Breast epithelium (tissue), 4 donors: ENCODE measurements at regions not wholly inside any gene's neighbourhood (a gene's known extent, or its start where the extent isn't known, plus 50 kb on each side); places are given as distances from the start of the nearest gene placed in this dataset.
"Not testable (repeated sequence)": the region's sequence is repeated elsewhere in the genome, so short reads cannot be mapped to it uniquely, and the experiment has no call there.

ENCODE experiments used
- DNase-seq, 2 donors: peaks; one replicate each; pipeline ENCODE4 v3.0.0-alpha.2; 2019; ENCODE audit warnings: low spot score in 2 of 2
- H3K27ac ChIP-seq, 2 donors: fragments of 200-600 bp; sonication (generic) in 1 of 2; one replicate each; pipeline ENCODE4 v1.5.1; 2016 to 2019; ENCODE audit warnings: mild to moderate bottlenecking in 1 of 2
- H3K27me3 ChIP-seq, 2 donors: fragments of 200-600 bp; sonication (generic) in 1 of 2; one replicate each; pipeline versions ENCODE4 v1.5.1 to v1.6.0; 2017 to 2019; ENCODE audit warnings: control low read depth in 1 of 2, mild to moderate bottlenecking in 1 of 2
- H3K36me3 ChIP-seq: fragments of 200-600 bp; one replicate; pipeline ENCODE4 v1.5.1; 2019
- H3K4me1 ChIP-seq, 2 donors: fragments of 200-600 bp; sonication (generic); one replicate each; pipeline ENCODE4 v1.5.1; 2016 to 2019; ENCODE audit warnings: control low read depth in 1 of 2
- H3K4me3 ChIP-seq, 3 donors: fragments of 200-600 bp; sonication (generic); 1 replicate in 2 of 3; 2 replicates in 1 of 3; pipeline ENCODE4 v1.5.1; 2016 to 2019; ENCODE audit warnings: mild to moderate bottlenecking in 3 of 3, moderate library complexity in 2 of 3
- H3K9me3 ChIP-seq, 2 donors: fragments of 200-600 bp; sonication (generic) in 1 of 2; one replicate each; pipeline ENCODE4 v1.5.1; 2016 to 2019; ENCODE audit warnings: control low read depth in 1 of 2
- CTCF ChIP-seq, 3 donors: fragments of 450-650 bp; IDR thresholded peaks; one replicate each; pipeline ENCODE4 v1.5.1; 2016 to 2017; ENCODE audit warnings: antibody characterized with exemption in 3 of 3, mild to moderate bottlenecking in 3 of 3, moderate library complexity in 3 of 3
- POLR2A ChIP-seq: fragments of 450-650 bp; IDR thresholded peaks from one replicate; pipeline ENCODE4 v1.6.1; 2016; ENCODE audit warnings: antibody characterized with exemption, mild to moderate bottlenecking, moderate library complexity
- POLR2AphosphoS5 ChIP-seq, 3 donors: sonication (generic); formaldehyde crosslinking; IDR thresholded peaks; one replicate each; pipeline ENCODE4 v1.6.1; 2017; ENCODE audit warnings: antibody characterized with exemption in 3 of 3
- intact Hi-C: fragments of 100-400 bp; cut with DNase I; formaldehyde crosslinking; loops from one replicate; pipeline ENCODE4 v1.15.1; 2023; ENCODE audit warnings: low total_unique reads

GRCh38 chr16:75865736-75866135 lies 139.4 kb upstream of the CPHXL start:
- H3K36me3 ChIP-seq: no peaks in the 10 kb centered on the region
- no peak overlapping the region for H3K4me3 ChIP-seq
- intact Hi-C loops: no loop called here
- no peak for DNase-seq
- TF ChIP-seq POLR2AphosphoS5 (IDR thresholded peaks at IDR 0.05): no peak
- no peak for TF ChIP-seq CTCF (IDR thresholded peaks at IDR 0.05)
- TF ChIP-seq POLR2A: no peak
- no peaks in the 10 kb centered on the region for H3K4me1 ChIP-seq
- H3K27ac ChIP-seq: no peak overlapping the region
- no peaks in the 10 kb centered on the region for H3K27me3 ChIP-seq
- H3K9me3 ChIP-seq: no peaks in the 10 kb centered on the region

GRCh38 chr16:75868636-75869632 lies 142.6 kb upstream of the CPHXL start:
- no peaks in the 10 kb centered on the region for H3K4me1 ChIP-seq
- H3K4me3 ChIP-seq: no peak overlapping the region
- no peak for TF ChIP-seq POLR2A
- TF ChIP-seq CTCF (IDR thresholded peaks at IDR 0.05): no peak
- no peak for TF ChIP-seq POLR2AphosphoS5 (IDR thresholded peaks at IDR 0.05)
- intact Hi-C loops: no loop called here
- H3K36me3 ChIP-seq: no peaks in the 10 kb centered on the region
- no peaks in the 10 kb centered on the region for H3K9me3 ChIP-seq
- no peaks in the 10 kb centered on the region for H3K27me3 ChIP-seq
- no peak for DNase-seq
- no peak overlapping the region for H3K27ac ChIP-seq

GRCh38 chr16:75881280-75881679 lies 155.0 kb upstream of the CPHXL start:
- H3K27me3 ChIP-seq, intact Hi-C loops, DNase-seq, H3K9me3 ChIP-seq, H3K27ac ChIP-seq, H3K4me1 ChIP-seq, H3K36me3 ChIP-seq, H3K4me3 ChIP-seq: not testable (repeated sequence)

- no peaks in the 10 kb centered on the region for H3K9me3 ChIP-seq
- no peaks in the 10 kb centered on the region for H3K27me3 ChIP-seq
- H3K4me3 ChIP-seq: no peak overlapping the region
- H3K4me1 ChIP-seq: no peaks in the 10 kb centered on the region
- no peak for DNase-seq
- intact Hi-C loops: no loop called here
- TF ChIP-seq CTCF (IDR thresholded peaks at IDR 0.05) (no peak), POLR2AphosphoS5 (IDR thresholded peaks at IDR 0.05) (no peak), POLR2A (no peak)
- H3K27ac ChIP-seq: no peak overlapping the region
- H3K36me3 ChIP-seq: no peaks in the 10 kb centered on the region
These were observed 172.9 kb upstream of the CPHXL start for GRCh38 chr16:75899163-75899562.

- H3K27me3 ChIP-seq: no peaks in the 10 kb centered on the region
- TF ChIP-seq POLR2A: no peak
- TF ChIP-seq POLR2AphosphoS5 (IDR thresholded peaks at IDR 0.05): no peak
- no peak for TF ChIP-seq CTCF (IDR thresholded peaks at IDR 0.05)
- no peaks in the 10 kb centered on the region for H3K9me3 ChIP-seq
- intact Hi-C loops: no loop called here
- H3K4me3 ChIP-seq: no peak overlapping the region
- H3K27ac ChIP-seq: no peak overlapping the region
- no peak for DNase-seq
- no peaks in the 10 kb centered on the region for H3K4me1 ChIP-seq
- H3K36me3 ChIP-seq: no peaks in the 10 kb centered on the region
These were observed 182.2 kb upstream of the CPHXL start for GRCh38 chr16:75908331-75909117.
